ENCODE measurements at regions not wholly inside any gene's neighbourhood (a gene's known extent, or its start where the extent isn't known, plus 50 kb on each side); places are given as distances from the start of the nearest gene placed in this dataset.

- TF ChIP-seq CTCF (IDR thresholded peaks at IDR 0.05; ENCODE audit: poor library complexity) = no peak
- TF ChIP-seq EZH2phosphoT487 (IDR thresholded peaks at IDR 0.05; ENCODE audit: low read depth, severe bottlenecking, unreplicated experiment) = no peak
- TF ChIP-seq EZH2 (IDR thresholded peaks at IDR 0.05; ENCODE audit: borderline replicate concordance) = no peak
These were observed 323.6 kb downstream of the KLF12 start for GRCh38 chr13:73810647-73811046.

Measured in hepatocyte (in vitro differentiated cells).